SK-N-SH (cell line): ENCODE measurements at regions not wholly inside any gene's neighbourhood (a gene's known extent, or its start where the extent isn't known, plus 50 kb on each side); places are given as distances from the start of the nearest gene placed in this dataset.

Experiments used
- CTCF ChIA-PET: fragments of 300-600, 350-600 bp; formaldehyde crosslinking; extraction: SDS; loops from one replicate; lab custom pipeline; 2021; lab: Yijun Ruan, JAX
- POLR2A ChIA-PET: fragments of 350-600 bp; sonication (Branson Sonifier 250); formaldehyde crosslinking; extraction: SDS; loops from one replicate; lab custom pipeline; 2020; ENCODE audit warnings: antibody characterized with exemption, inconsistent platforms; lab: Yijun Ruan, JAX
- DNase-seq: peaks from one replicate; pipeline ENCODE4 v3.0.0; 2012
- H2AFZ ChIP-seq: fragments of 200-600 bp; sonication (generic); 2 replicates; pipeline ENCODE4 v1.8.1; 2016; ENCODE audit warnings: antibody characterized with exemption, mild to moderate bottlenecking, low read depth
- H3F3A ChIP-seq: fragments of 200-600 bp; sonication (generic); replicated peaks from 2 replicates; pipeline ENCODE3; 2016; ENCODE audit warnings: antibody characterized with exemption, mild to moderate bottlenecking; ENCODE audit not compliant: insufficient read depth
- H3K27ac ChIP-seq, 2 experiments: fragments of 200-500 bp in 1 of 2; fragments of 200-600 bp in 1 of 2; sonication (Bioruptor generic) in 1 of 2; sonication (generic), shearing (Covaris generic) in 1 of 2; 2 replicates each; pipeline versions ENCODE4 v1.5.1 to v1.6.1; 2014 to 2016; ENCODE audit warnings: low read depth in 2 of 2, inconsistent platforms in 1 of 2, low read length in 1 of 2, mild to moderate bottlenecking in 1 of 2, mixed read lengths in 1 of 2
- H3K27me3 ChIP-seq: fragments of 200-600 bp; sonication (generic), shearing (Covaris generic); 2 replicates; pipeline ENCODE4 v1.6.1; 2016; ENCODE audit warnings: mixed run types; ENCODE audit not compliant: insufficient read depth
- H3K36me3 ChIP-seq, 2 experiments: fragments of 200-500 bp in 1 of 2; fragments of 200-600 bp in 1 of 2; sonication (Bioruptor generic) in 1 of 2; sonication (generic) in 1 of 2; replicated peaks in 1 of 2; 2 replicates each; pipeline versions ENCODE3 to v1.5.1; 2014 to 2016; ENCODE audit warnings: low read length in 1 of 2, mild to moderate bottlenecking in 1 of 2; ENCODE audit not compliant: insufficient read depth in 2 of 2, control insufficient read depth in 1 of 2
- H3K4me1 ChIP-seq, 2 experiments: fragments of 200-500 bp in 1 of 2; fragments of 200-600 bp in 1 of 2; sonication (Bioruptor generic) in 1 of 2; sonication (generic), shearing (Covaris generic) in 1 of 2; 2 replicates each; pipeline versions ENCODE4 v1.5.1 to v1.6.1; 2014 to 2016; ENCODE audit warnings: low read depth in 1 of 2, low read length in 1 of 2, mixed run types in 1 of 2; ENCODE audit not compliant: insufficient read depth in 2 of 2, control insufficient read depth in 1 of 2
- H3K4me2 ChIP-seq: fragments of 200-600 bp; sonication (generic), shearing (Covaris generic); 2 replicates; pipeline ENCODE4 v1.6.1; 2017; ENCODE audit warnings: mixed run types
- H3K4me3 ChIP-seq, 2 experiments: fragments of 200-500 bp in 1 of 2; fragments of 200-600 bp in 1 of 2; sonication (Bioruptor generic) in 1 of 2; sonication (generic), shearing (Covaris generic) in 1 of 2; 2 replicates each; pipeline versions ENCODE4 v1.5.1 to v1.8.1; 2014 to 2016; ENCODE audit warnings: low read depth in 2 of 2, inconsistent platforms in 1 of 2, low read length in 1 of 2, mild to moderate bottlenecking in 1 of 2, mixed read lengths in 1 of 2, moderate library complexity in 1 of 2
- H3K79me2 ChIP-seq: fragments of 200-600 bp; sonication (generic); 2 replicates; pipeline ENCODE4 v1.8.1; 2017; ENCODE audit warnings: mild to moderate bottlenecking; ENCODE audit not compliant: insufficient read depth
- H3K9ac ChIP-seq: fragments of 200-600 bp; sonication (generic); 2 replicates; pipeline ENCODE4 v1.6.1; 2017; ENCODE audit warnings: mixed run types
- H3K9me2 ChIP-seq: fragments of 200-600 bp; sonication (generic); 2 replicates; pipeline ENCODE4 v1.6.1; 2017; ENCODE audit warnings: mixed run types
- H3K9me3 ChIP-seq: fragments of 200-600 bp; sonication (generic); 2 replicates; pipeline ENCODE4 v1.6.1; 2017; ENCODE audit warnings: mixed run types, mild to moderate bottlenecking, moderate library complexity
- H4K20me1 ChIP-seq: fragments of 200-600 bp; sonication (generic); 2 replicates; pipeline ENCODE4 v1.6.1; 2017; ENCODE audit warnings: mild to moderate bottlenecking, mixed run types; ENCODE audit not compliant: insufficient read depth
- CTCF ChIP-seq: fragments of 200-600 bp; sonication (generic); IDR thresholded peaks from 2 replicates; pipeline ENCODE4 v1.6.1; 2017; ENCODE audit warnings: antibody characterized with exemption, mild to moderate bottlenecking, moderate library complexity
- FOSL2 ChIP-seq: IDR thresholded peaks from 2 replicates; pipeline ENCODE4 v1.4.0; 2012; ENCODE audit warnings: low read depth, mild to moderate bottlenecking, moderate library complexity, borderline replicate concordance
- GABPA ChIP-seq: IDR thresholded peaks from 2 replicates; pipeline ENCODE4 v1.4.0; 2012; ENCODE audit warnings: low read depth, mild to moderate bottlenecking
- JUND ChIP-seq: IDR thresholded peaks from 2 replicates; pipeline ENCODE4 v1.4.0; 2012
- RCOR1 ChIP-seq: fragments of 150-350 bp; IDR thresholded peaks from 2 replicates; pipeline ENCODE4 v1.6.1; 2017; ENCODE audit warnings: antibody characterized with exemption, low read length
- REST ChIP-seq: IDR thresholded peaks from 2 replicates; pipeline ENCODE4 v1.6.1; 2012; ENCODE audit warnings: mild to moderate bottlenecking, low read depth, low read length, moderate library complexity
- RXRA ChIP-seq: IDR thresholded peaks from 2 replicates; pipeline ENCODE4 v1.4.0; 2012; ENCODE audit warnings: low read depth, mild to moderate bottlenecking, borderline replicate concordance
- TEAD4 ChIP-seq: IDR thresholded peaks from 2 replicates; pipeline ENCODE4 v1.4.0; 2012; ENCODE audit warnings: mild to moderate bottlenecking, borderline replicate concordance; ENCODE audit not compliant: insufficient read depth
- WGBS: methylation state at CpG from one replicate; pipeline ENCODE4 v1.1.6; 2017; ENCODE audit warnings: low lambda C conversion rate; 5-methylcytosine and 5-hydroxymethylcytosine counted together
- TF ChIP-seq, protein P1 (sequence below): IDR thresholded peaks from 2 replicates; pipeline ENCODE4 v1.4.0; 2012; ENCODE audit warnings: low read depth, borderline replicate concordance
- TF ChIP-seq, protein P2 (sequence below): fragments of 150-350 bp; IDR thresholded peaks from 2 replicates; pipeline ENCODE4 v1.6.1; 2017; ENCODE audit warnings: antibody characterized with exemption, low read length, low read depth, borderline replicate concordance

- 2% methylated on average over 4 of the region's 9 CpGs for WGBS
- Histone ChIP-seq H3F3A (no peaks in the 10 kb centered on the region), H3K4me2 (no peak overlapping the region), H3K9me3 (no peaks in the 10 kb centered on the region), H4K20me1 (no peaks in the 10 kb centered on the region), H3K9ac (no peak overlapping the region), H3K27me3 (no peaks in the 10 kb centered on the region), H3K27ac (no peak overlapping the region), H3K36me3 (no peaks in the 10 kb centered on the region), H3K4me1 (no peaks in the 10 kb centered on the region), H3K9me2 (no peaks in the 10 kb centered on the region), H2AFZ (no peak overlapping the region), H3K4me3 (no peak overlapping the region), H3K79me2 (no peaks in the 10 kb centered on the region)
- no peak for TF ChIP-seq CTCF
- no peak for TF ChIP-seq FOSL2
- TF ChIP-seq, protein P1, sequence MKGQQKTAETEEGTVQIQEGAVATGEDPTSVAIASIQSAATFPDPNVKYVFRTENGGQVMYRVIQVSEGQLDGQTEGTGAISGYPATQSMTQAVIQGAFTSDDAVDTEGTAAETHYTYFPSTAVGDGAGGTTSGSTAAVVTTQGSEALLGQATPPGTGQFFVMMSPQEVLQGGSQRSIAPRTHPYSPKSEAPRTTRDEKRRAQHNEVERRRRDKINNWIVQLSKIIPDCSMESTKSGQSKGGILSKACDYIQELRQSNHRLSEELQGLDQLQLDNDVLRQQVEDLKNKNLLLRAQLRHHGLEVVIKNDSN, result no peak
- no peak for TF ChIP-seq RCOR1
- TF ChIP-seq GABPA, result no peak
- no peak for TF ChIP-seq RXRA
- no peak for TF ChIP-seq TEAD4
- TF ChIP-seq, protein P2, sequence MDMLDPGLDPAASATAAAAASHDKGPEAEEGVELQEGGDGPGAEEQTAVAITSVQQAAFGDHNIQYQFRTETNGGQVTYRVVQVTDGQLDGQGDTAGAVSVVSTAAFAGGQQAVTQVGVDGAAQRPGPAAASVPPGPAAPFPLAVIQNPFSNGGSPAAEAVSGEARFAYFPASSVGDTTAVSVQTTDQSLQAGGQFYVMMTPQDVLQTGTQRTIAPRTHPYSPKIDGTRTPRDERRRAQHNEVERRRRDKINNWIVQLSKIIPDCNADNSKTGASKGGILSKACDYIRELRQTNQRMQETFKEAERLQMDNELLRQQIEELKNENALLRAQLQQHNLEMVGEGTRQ, result no peak
- no peak for TF ChIP-seq REST
- no peak for TF ChIP-seq JUND
- DNase-seq, result no peak
- CTCF ChIA-PET, result interaction anchor here (0.5 kb wide), 1 partner anchor 65 kb away, joined by 3 read pairs; no protein-coding TSS in a partner anchor
- POLR2A ChIA-PET, result no interaction called here
These were observed 454.5 kb downstream of the TMA16 start for GRCh38 chr4:163948920-163949455.
